OCI-LY3 (cell line): ENCODE measurements at regions not wholly inside any gene's neighbourhood (a gene's known extent, or its start where the extent isn't known, plus 50 kb on each side); places are given as distances from the start of the nearest gene placed in this dataset.
"Not testable (repeated sequence)": the region's sequence is repeated elsewhere in the genome, so short reads cannot be mapped to it uniquely, and the experiment has no call there.

Experiments
- H2AFZ ChIP-seq: fragments of 200-600, 300-600 bp; shearing (Covaris generic); 2 replicates; pipeline ENCODE4 v1.6.0; 2014; ENCODE audit warnings: antibody characterized with exemption, low read depth, low read length
- H3K27ac ChIP-seq: fragments of 200-600, 300-600 bp; sonication (generic); 2 replicates; pipeline ENCODE4 v1.5.1; 2014; ENCODE audit warnings: mild to moderate bottlenecking, low read length, moderate library complexity, mixed read lengths
- H3K27me3 ChIP-seq: fragments of 200-600, 300-600 bp; sonication (generic); 2 replicates; pipeline ENCODE4 v1.6.1; 2014; ENCODE audit warnings: low read depth, low read length, mixed read lengths
- H3K36me3 ChIP-seq: fragments of 200-600, 300-600 bp; sonication (generic); replicated peaks from 2 replicates; pipeline ENCODE3; 2014; ENCODE audit warnings: low read depth, low read length, mixed read lengths
- H3K4me1 ChIP-seq: fragments of 300-600, 200-600 bp; sonication (generic); 2 replicates; pipeline ENCODE4 v1.6.1; 2014; ENCODE audit warnings: low read length, mixed read lengths
- H3K4me2 ChIP-seq: fragments of 200-600, 300-600 bp; sonication (generic); 2 replicates; pipeline ENCODE4 v1.6.1; 2014; ENCODE audit warnings: low read length, mixed read lengths
- H3K4me3 ChIP-seq: fragments of 300-600, 200-600 bp; sonication (generic); 2 replicates; pipeline ENCODE4 v1.5.1; 2014; ENCODE audit warnings: antibody characterized with exemption, mild to moderate bottlenecking, low read length, moderate library complexity
- H3K79me2 ChIP-seq: fragments of 300-600, 200-600 bp; shearing (Covaris generic); 2 replicates; pipeline ENCODE4 v1.6.1; 2014; ENCODE audit warnings: mild to moderate bottlenecking, low read length, mixed read lengths
- H3K9ac ChIP-seq: fragments of 300-600, 200-600 bp; shearing (Covaris generic); 2 replicates; pipeline ENCODE4 v1.6.0; 2014; ENCODE audit warnings: mild to moderate bottlenecking, low read length, moderate library complexity
- H3K9me3 ChIP-seq: fragments of 200-600, 300-600 bp; shearing (Covaris generic); 2 replicates; pipeline ENCODE4 v1.6.1; 2014; ENCODE audit warnings: low read length, mixed read lengths; ENCODE audit not compliant: insufficient read depth
- H4K20me1 ChIP-seq: fragments of 200-600, 300-600 bp; sonication (generic); 2 replicates; pipeline ENCODE4 v1.6.1; 2016; ENCODE audit warnings: low read length, mixed read lengths; ENCODE audit not compliant: insufficient read depth
- CTCF ChIP-seq: fragments of 200-600, 300-600 bp; sonication (generic); IDR thresholded peaks from 2 replicates; pipeline ENCODE4 v1.5.1; 2014; ENCODE audit warnings: antibody characterized with exemption, low read length, low read depth
- EZH2phosphoT487 ChIP-seq: fragments of 200-600 bp; shearing (Covaris generic); IDR thresholded peaks from 2 replicates; pipeline ENCODE4 v1.6.1; 2018; ENCODE audit warnings: antibody characterized with exemption, mixed run types, low read depth

- Histone ChIP-seq H2AFZ (no peak overlapping the region), H3K27ac (no peak overlapping the region), H3K27me3 (no peaks in the 10 kb centered on the region), H3K79me2 (no peaks in the 10 kb centered on the region), H3K9me3 (no peaks in the 10 kb centered on the region), H3K4me1 (no peaks in the 10 kb centered on the region), H3K4me2 (no peak overlapping the region), H3K4me3 (no peak overlapping the region), H4K20me1 (no peaks in the 10 kb centered on the region), H3K36me3 (no peaks in the 10 kb centered on the region), H3K9ac (no peak overlapping the region)
- TF ChIP-seq EZH2phosphoT487 (no peak), CTCF (no peak)
These were observed 584.2 kb upstream of the MBL2 start for GRCh38 chr10:53356616-53357349.

DNA sequence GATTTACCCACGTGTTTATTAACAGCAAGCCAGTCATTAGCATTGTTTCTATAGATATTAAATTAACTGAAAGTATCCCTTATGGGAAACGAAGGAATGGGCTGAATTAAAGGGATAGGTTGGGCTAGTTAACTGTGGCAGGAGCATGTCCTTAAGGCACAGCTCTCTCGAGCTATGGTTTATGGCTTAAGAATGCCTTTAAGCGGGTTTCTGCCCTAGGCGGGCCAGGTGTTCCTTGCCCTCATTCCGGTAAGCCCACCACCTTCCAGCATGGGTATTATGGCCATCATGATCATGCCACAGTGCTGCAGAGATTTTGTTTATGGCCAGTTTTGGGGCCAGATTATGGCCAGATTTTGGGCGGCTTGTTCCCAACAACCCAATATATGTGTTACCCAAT, 569.9 kb upstream of the MBL2 start:
- H3K4me3 ChIP-seq, H2AFZ ChIP-seq, H3K27me3 ChIP-seq, H3K4me2 ChIP-seq, H3K36me3 ChIP-seq, H4K20me1 ChIP-seq, H3K79me2 ChIP-seq, H3K4me1 ChIP-seq, H3K9me3 ChIP-seq, H3K27ac ChIP-seq, H3K9ac ChIP-seq: not testable (repeated sequence)

- H3K27ac ChIP-seq = not testable (repeated sequence)
These were observed 565.6 kb upstream of the MBL2 start for GRCh38 chr10:53338199-53338598.

GRCh38 chr10:53335803-53336422, 563.3 kb upstream of the MBL2 start:
- H3K36me3 ChIP-seq, H2AFZ ChIP-seq, H3K27me3 ChIP-seq, H3K4me1 ChIP-seq, H3K9me3 ChIP-seq, H3K4me3 ChIP-seq, H3K4me2 ChIP-seq, H3K79me2 ChIP-seq, H3K9ac ChIP-seq, H4K20me1 ChIP-seq, H3K27ac ChIP-seq: not testable (repeated sequence)

More at GRCh38 chr10:53338199-53338598, 565.6 kb upstream of the MBL2 start:
- not testable (repeated sequence) for H3K9ac ChIP-seq, H3K27me3 ChIP-seq, H3K36me3 ChIP-seq, H3K9me3 ChIP-seq, H3K4me1 ChIP-seq, H4K20me1 ChIP-seq, H2AFZ ChIP-seq, H3K79me2 ChIP-seq, H3K4me2 ChIP-seq, H3K4me3 ChIP-seq

DNA sequence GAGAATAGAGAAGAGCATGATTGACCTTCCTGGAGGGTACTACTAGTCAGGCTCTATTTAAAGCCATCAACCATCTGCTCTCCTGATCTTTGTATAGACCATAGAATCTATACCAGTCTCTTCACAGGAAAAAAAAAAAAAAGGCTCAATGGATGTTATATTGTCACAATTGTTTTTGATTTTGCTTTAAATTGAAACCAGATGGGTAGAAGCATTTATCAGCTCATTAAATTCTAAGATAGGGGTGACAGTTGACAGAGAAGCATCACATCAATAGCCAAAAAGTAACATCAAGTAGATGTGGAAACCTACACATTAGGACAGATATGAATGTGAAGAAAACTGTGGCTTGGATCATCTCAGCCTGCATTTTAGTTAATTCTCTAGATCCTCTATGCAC, 558.9 kb upstream of the MBL2 start:
- TF ChIP-seq CTCF (no peak), EZH2phosphoT487 (no peak)
- Histone ChIP-seq H4K20me1 (no peaks in the 10 kb centered on the region), H3K9me3 (no peaks in the 10 kb centered on the region; the same call in 1 of the 2 replicates)

DNA sequence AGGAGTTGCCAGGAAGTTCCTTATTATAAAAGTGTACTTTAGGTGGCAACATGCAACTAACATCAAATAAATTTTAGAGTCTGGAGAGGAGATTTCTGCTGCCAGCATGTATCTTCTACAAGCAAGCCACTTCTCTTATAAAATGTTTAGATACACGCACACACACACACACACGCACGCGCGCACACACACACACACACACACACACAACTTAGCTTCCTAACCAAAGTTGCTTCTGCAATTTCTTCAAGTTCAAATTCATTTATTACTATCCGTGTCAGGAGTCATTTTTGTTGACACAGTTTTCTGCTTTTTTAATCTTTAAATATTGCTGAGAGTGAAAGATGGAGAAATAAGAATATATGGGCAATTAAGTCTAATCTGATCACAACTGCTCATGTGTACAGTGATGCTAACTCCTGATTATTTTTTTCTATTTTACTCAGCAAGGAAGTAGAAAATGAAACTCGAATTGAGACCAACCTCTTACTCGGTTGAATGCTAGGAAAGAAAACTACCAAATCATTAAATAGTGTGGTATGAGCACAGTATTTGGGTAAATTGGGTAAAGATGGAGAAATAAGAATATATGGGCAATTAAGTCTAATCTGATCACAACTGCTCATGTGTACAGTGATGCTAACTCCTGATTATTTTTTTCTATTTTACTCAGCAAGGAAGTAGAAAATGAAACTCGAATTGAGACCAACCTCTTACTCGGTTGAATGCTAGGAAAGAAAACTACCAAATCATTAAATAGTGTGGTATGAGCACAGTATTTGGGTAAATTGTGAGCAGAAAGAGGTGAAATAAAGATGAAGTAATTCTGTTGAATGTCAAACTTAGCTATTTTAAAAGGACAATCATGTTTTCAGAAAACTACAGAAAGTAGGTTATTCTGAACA, 554.1 kb upstream of the MBL2 start:
- not testable (repeated sequence) for H3K4me3 ChIP-seq, H3K79me2 ChIP-seq, H3K27me3 ChIP-seq, H4K20me1 ChIP-seq, H2AFZ ChIP-seq, H3K9ac ChIP-seq, H3K9me3 ChIP-seq, H3K36me3 ChIP-seq
- Histone ChIP-seq H3K27ac (peak overlapping the region; percentile 37; the same call in 1 of the 2 replicates), H3K4me1 (peaks cover 11% of the 10 kb centered on the region), H3K4me2 (peak overlapping the region; percentile 32; the same call in 1 of the 2 replicates)

More for the DNA sequence above, 558.9 kb upstream of the MBL2 start:
- Histone ChIP-seq H2AFZ (no peak overlapping the region), H3K9ac (no peak overlapping the region), H3K36me3 (no peaks in the 10 kb centered on the region), H3K27ac (no peak overlapping the region), H3K4me3 (no peak overlapping the region), H3K79me2 (no peaks in the 10 kb centered on the region), H3K4me1 (peaks cover 7% of the 10 kb centered on the region), H3K4me2 (no peak overlapping the region), H3K27me3 (no peaks in the 10 kb centered on the region)
